GM21447 (cell line): ENCODE measurements at regions not wholly inside any gene's neighbourhood (a gene's known extent, or its start where the extent isn't known, plus 50 kb on each side); places are given as distances from the start of the nearest gene placed in this dataset.

Experiments
- ATAC-seq: cut with Tn5 transposase; IDR thresholded peaks from one replicate; pipeline ENCODE4 v1.9.1; 2021; ENCODE audit not compliant: unreplicated experiment

- no peak for ATAC-seq
Observed at GRCh38 chr4:20577702-20578101, 122.6 kb upstream of the PACRGL start.

- no peak for ATAC-seq
Observed at GRCh38 chr4:20580907-20581306, 119.4 kb upstream of the PACRGL start.

GRCh38 chr4:20589436-20589835, 110.8 kb upstream of the PACRGL start:
- no peak for ATAC-seq

GRCh38 chr4:20590849-20591248, 109.4 kb upstream of the PACRGL start:
- no peak for ATAC-seq

GRCh38 chr4:20591571-20591970, 108.7 kb upstream of the PACRGL start:
- ATAC-seq = no peak

- ATAC-seq = no peak
Observed at GRCh38 chr4:20592013-20592412, 108.2 kb upstream of the PACRGL start.

- ATAC-seq = no peak
Observed at GRCh38 chr4:20592663-20593062, 107.6 kb upstream of the PACRGL start.

GRCh38 chr4:20598626-20599025, 101.6 kb upstream of the PACRGL start:
- no peak for ATAC-seq

- no peak for ATAC-seq
Observed at GRCh38 chr4:20603671-20604313, 96.5 kb upstream of the PACRGL start.

GRCh38 chr4:20612313-20612712, 87.9 kb upstream of the PACRGL start:
- no peak for ATAC-seq

- ATAC-seq = no peak
Observed at GRCh38 chr4:20614816-20615215, 85.4 kb upstream of the PACRGL start.

- ATAC-seq = no peak
Observed at GRCh38 chr4:20615486-20616260, 84.6 kb upstream of the PACRGL start.

- ATAC-seq = no peak
Observed at GRCh38 chr4:20616313-20616712, 83.9 kb upstream of the PACRGL start.

GRCh38 chr4:20616848-20617247, 83.4 kb upstream of the PACRGL start:
- ATAC-seq = no peak

- no peak for ATAC-seq
Observed at GRCh38 chr4:20617678-20618396, 82.4 kb upstream of the PACRGL start.

- ATAC-seq = no peak
Observed at GRCh38 chr4:20618731-20619130, 81.5 kb upstream of the PACRGL start.

- no peak for ATAC-seq
Observed at GRCh38 chr4:20621476-20621875, 78.8 kb upstream of the PACRGL start.

GRCh38 chr4:20622701-20623100, 77.6 kb upstream of the PACRGL start:
- no peak for ATAC-seq

GRCh38 chr4:20623939-20624338, 76.3 kb upstream of the PACRGL start:
- ATAC-seq = no peak

- ATAC-seq = no peak
Observed at GRCh38 chr4:20624793-20625374, 75.4 kb upstream of the PACRGL start.

GRCh38 chr4:20625426-20625825, 74.8 kb upstream of the PACRGL start:
- no peak for ATAC-seq
